GM12878 (cell line): ENCODE measurements at regions not wholly inside any gene's neighbourhood (a gene's known extent, or its start where the extent isn't known, plus 50 kb on each side); places are given as distances from the start of the nearest gene placed in this dataset.

Experiments
- ATAC-seq: fragments of 200-7000 bp; cut with Tn5 transposase; 3 replicates; pipeline ENCODE4 v1.9.1; 2020; ENCODE audit warnings: mild to moderate bottlenecking, moderate library complexity
- BruUV-seq: library from RNA; stranded (reverse); fragments of 400-500 nt; replicated peaks from 2 replicates; lab custom pipeline; 2021; lab: Mats Ljungman, UMichigan
- CTCF ChIA-PET: fragments of 300-600 bp; sonication (Branson Sonifier 250); formaldehyde crosslinking; extraction: SDS; loops from one replicate; lab custom pipeline; 2021; ENCODE audit warnings: inconsistent platforms; lab: Yijun Ruan, JAX
- POLR2A ChIA-PET: fragments of 350-600 bp; formaldehyde crosslinking; extraction: SDS; loops from one replicate; lab custom pipeline; 2021; ENCODE audit warnings: inconsistent platforms; lab: Charles Lee
- RAD21 ChIA-PET: fragments of 300-600 bp; sonication (Branson Sonifier 250); formaldehyde crosslinking; loops from one replicate; lab custom pipeline; 2023; ENCODE audit warnings: antibody characterized with exemption; ENCODE audit not compliant: unreplicated experiment; lab: Charles Lee
- SMC1A ChIA-PET: fragments of 300-600 bp; sonication (Branson Sonifier 250); formaldehyde crosslinking; loops from one replicate; lab custom pipeline; 2023; ENCODE audit not compliant: unreplicated experiment, uncharacterized antibody; lab: Charles Lee
- DNase-seq: peaks from one replicate; pipeline ENCODE4 v3.0.0-alpha.2; 2011; ENCODE audit warnings: low read depth, low spot score
- FAIRE-seq: peaks from 3 replicates; lab custom pipeline; 2011; peaks lifted over from hg19 to GRCh38; lab: Jason Lieb, UNC
- H2AFZ ChIP-seq: 2 replicates; pipeline ENCODE4 v1.6.0; 2011; ENCODE audit warnings: low read depth, low read length, control low read depth; ENCODE audit not compliant: control insufficient read depth
- H3K27ac ChIP-seq: 2 replicates; pipeline ENCODE4 v1.5.1; 2011; ENCODE audit warnings: control low read depth; ENCODE audit not compliant: control insufficient read depth, insufficient read depth
- H3K27me3 ChIP-seq, 2 experiments: replicated peaks in 1 of 2; 2 replicates each; pipeline versions ENCODE4 v1.6.0 to v1.6.1; 2011; ENCODE audit warnings: low read length in 1 of 2; ENCODE audit not compliant: control insufficient read depth in 2 of 2, insufficient read depth in 2 of 2
- H3K36me3 ChIP-seq, 2 experiments: 2 replicates each; pipeline ENCODE4 v1.5.1; 2011; ENCODE audit warnings: low read length in 1 of 2; ENCODE audit not compliant: control insufficient read depth in 2 of 2, insufficient read depth in 2 of 2
- H3K4me1 ChIP-seq: 2 replicates; pipeline ENCODE4 v1.6.1; 2011; ENCODE audit warnings: mild to moderate bottlenecking, low read length, moderate library complexity, mixed read lengths; ENCODE audit not compliant: control insufficient read depth, insufficient read depth
- H3K4me2 ChIP-seq: 2 replicates; pipeline ENCODE4 v1.6.0; 2011; ENCODE audit warnings: control low read depth; ENCODE audit not compliant: control insufficient read depth, insufficient read depth
- H3K4me3 ChIP-seq: fragments of 200-600 bp; sonication (generic); 2 replicates; pipeline ENCODE4 v1.5.1; 2016
- H3K79me2 ChIP-seq: 2 replicates; pipeline ENCODE4 v1.6.0; 2011; ENCODE audit warnings: low read length; ENCODE audit not compliant: control insufficient read depth, insufficient read depth
- H3K9ac ChIP-seq: 2 replicates; pipeline ENCODE4 v1.8.0; 2011; ENCODE audit warnings: low read length, control low read depth, mixed read lengths; ENCODE audit not compliant: control insufficient read depth, insufficient read depth
- H3K9me3 ChIP-seq: replicated peaks from 3 replicates; pipeline ENCODE4 v1.5.1; 2011; ENCODE audit warnings: mild to moderate bottlenecking, low read length; ENCODE audit not compliant: control insufficient read depth, insufficient read depth
- H4K20me1 ChIP-seq: 2 replicates; pipeline ENCODE4 v1.6.0; 2011; ENCODE audit not compliant: control insufficient read depth, insufficient read depth
- BCL11A ChIP-seq: IDR thresholded peaks from 2 replicates; pipeline ENCODE4 v1.6.1; 2011; ENCODE audit warnings: low read depth, low read length
- CBX5 ChIP-seq: sonication (generic); IDR thresholded peaks from 2 replicates; pipeline ENCODE4 v1.6.1; 2016; ENCODE audit warnings: low read depth, moderate library complexity, mild to moderate bottlenecking, inconsistent platforms
- FOXK2 ChIP-seq: fragments of 450-650 bp; IDR thresholded peaks from 2 replicates; pipeline ENCODE4 v1.6.1; 2017; ENCODE audit warnings: mild to moderate bottlenecking, moderate library complexity
- IKZF2 ChIP-seq, 2 experiments: fragments of 450-650 bp; IDR thresholded peaks; 2 replicates each; pipeline ENCODE4 v1.6.1; 2017; ENCODE audit warnings: mild to moderate bottlenecking in 2 of 2, moderate library complexity in 2 of 2
- IRF4 ChIP-seq: IDR thresholded peaks from 2 replicates; pipeline ENCODE4 v1.6.1; 2011; ENCODE audit warnings: low read depth, low read length
- MTA2 ChIP-seq: fragments of 450-650 bp; IDR thresholded peaks from 2 replicates; pipeline ENCODE4 v1.6.1; 2016; ENCODE audit warnings: low read depth, mild to moderate bottlenecking, moderate library complexity
- NFYA ChIP-seq: IDR thresholded peaks from 2 replicates; pipeline ENCODE4 v1.6.1; 2011; ENCODE audit warnings: low read depth, mild to moderate bottlenecking, low read length, improper control_type of control experiment, borderline replicate concordance
- PML ChIP-seq: IDR thresholded peaks from 2 replicates; pipeline ENCODE4 v1.6.1; 2012; ENCODE audit warnings: low read length, inconsistent platforms
- TAF1 ChIP-seq: IDR thresholded peaks from 2 replicates; pipeline ENCODE4 v1.6.1; 2011; ENCODE audit warnings: mild to moderate bottlenecking, low read depth, low read length, borderline replicate concordance
- TCF7 ChIP-seq: IDR thresholded peaks from 2 replicates; pipeline ENCODE4 v1.6.1; 2014; ENCODE audit warnings: antibody characterized with exemption, borderline replicate concordance
- ZNF24 ChIP-seq: fragments of 450-650 bp; IDR thresholded peaks from 2 replicates; pipeline ENCODE4 v1.6.1; 2017; ENCODE audit warnings: antibody characterized with exemption, mild to moderate bottlenecking
- WGBS: methylation state at CpG from one replicate; pipeline ENCODE4 v1.1.6; 2016; ENCODE audit warnings: low lambda C conversion rate; ENCODE audit not compliant: insufficient replicate concordance, insufficient coverage; ENCODE audit errors: missing lambda C conversion rate; 5-methylcytosine and 5-hydroxymethylcytosine counted together
- in situ Hi-C: fragments of 300-500 bp; cut with MboI; formaldehyde crosslinking; loops from 9 replicates; pipeline ENCODE4 v1.14.3; 2018; ENCODE audit warnings: mixed read lengths
- intact Hi-C: fragments of 100-400 bp; cut with micrococcal nuclease; formaldehyde crosslinking; loops from one replicate; pipeline ENCODE4 v1.14.2; 2022; ENCODE audit not compliant: unreplicated experiment
- TF ChIP-seq, protein P1 (sequence below): fragments of 450-650 bp; IDR thresholded peaks from 2 replicates; pipeline ENCODE4 v1.6.1; 2017; ENCODE audit warnings: mild to moderate bottlenecking, low read depth, inconsistent platforms; ENCODE audit not compliant: poor library complexity, severe bottlenecking

DNA sequence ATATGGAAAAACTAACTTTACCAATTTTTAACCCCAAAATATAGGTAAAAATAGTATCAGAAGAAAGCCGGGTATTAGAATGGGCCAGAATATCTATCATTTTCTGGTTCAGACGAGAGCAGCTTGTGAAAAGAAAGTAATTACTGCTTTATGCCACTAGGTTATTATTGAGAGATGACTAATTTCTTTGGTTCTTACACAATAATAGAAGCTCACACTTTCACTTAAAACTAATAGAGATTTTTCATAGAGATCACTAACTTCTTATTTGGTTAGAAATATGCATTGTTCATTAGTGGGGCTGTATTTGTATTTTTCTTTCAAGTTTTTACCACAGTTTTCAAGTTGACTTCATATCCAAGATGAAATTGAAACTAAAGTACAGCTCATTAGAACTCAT lies 1241.2 kb upstream of the FLRT2 start:
- Histone ChIP-seq H3K36me3 (no peaks in the 10 kb centered on the region), H3K9me3 (no peaks in the 10 kb centered on the region), H3K4me2 (no peak overlapping the region), H3K27ac (no peak overlapping the region), H4K20me1 (no peaks in the 10 kb centered on the region), H3K9ac (no peak overlapping the region), H3K79me2 (no peaks in the 10 kb centered on the region), H3K4me3 (no peak overlapping the region), H3K4me1 (no peaks in the 10 kb centered on the region), H2AFZ (no peak overlapping the region), H3K27me3 (no peaks in the 10 kb centered on the region)
- peak; percentile 41 for ATAC-seq
- no peak for DNase-seq
- intact Hi-C loops (no loop called here), in situ Hi-C loops (no loop called here)
- ChIA-PET POLR2A (no interaction called here), RAD21 (no interaction called here), CTCF (no interaction called here), SMC1A (no interaction called here)
- no TSS peak for BruUV-seq
- 17% methylated on average over 2 of the region's 2 CpGs for WGBS
- TF ChIP-seq MTA2 (peak; percentile 71), PML (no peak), CBX5 (no peak), IRF4 (no peak)
- FAIRE-seq, result no peak

DNA sequence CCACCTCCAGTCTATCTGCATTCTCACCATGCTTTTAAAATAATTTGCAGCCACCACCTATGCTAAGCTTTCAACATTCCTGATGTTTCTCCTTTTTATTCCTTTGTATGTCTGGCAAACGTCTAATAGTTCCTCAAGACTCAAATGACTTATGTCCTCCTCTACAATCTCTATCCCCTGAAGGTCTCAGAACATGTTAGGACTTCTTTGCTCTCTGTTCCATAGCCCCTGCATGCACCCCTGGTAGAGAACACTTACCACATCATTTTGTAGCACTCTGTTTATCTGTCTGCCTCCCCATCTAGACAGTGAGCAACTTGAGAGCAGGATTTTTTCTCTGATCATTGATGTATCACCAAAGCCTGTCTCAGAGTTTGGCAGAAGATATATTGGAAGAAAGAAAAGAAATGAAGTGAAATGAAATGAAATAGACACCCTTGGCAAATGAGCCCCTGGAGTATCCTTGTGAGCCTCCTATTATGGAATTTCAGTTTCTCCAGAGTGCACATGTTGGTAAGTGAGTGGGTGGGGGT lies 1231.2 kb upstream of the FLRT2 start:
- no peak overlapping the region for H2AFZ ChIP-seq
- no peaks in the 10 kb centered on the region for H3K27me3 ChIP-seq
- POLR2A ChIA-PET, result no interaction called here
- no peak overlapping the region for H3K27ac ChIP-seq
- in situ Hi-C loops, result no loop called here
- no peak overlapping the region for H3K9ac ChIP-seq
- intact Hi-C loops, result no loop called here
- no peak overlapping the region for H3K4me2 ChIP-seq
- TF ChIP-seq TCF7 (no peak), BCL11A (no peak), IKZF2 (IDR thresholded peaks at IDR 0.05) (no peak), FOXK2 (no peak), ZNF24 (no peak), TAF1 (no peak), NFYA (no peak)
- TF ChIP-seq, protein P1, sequence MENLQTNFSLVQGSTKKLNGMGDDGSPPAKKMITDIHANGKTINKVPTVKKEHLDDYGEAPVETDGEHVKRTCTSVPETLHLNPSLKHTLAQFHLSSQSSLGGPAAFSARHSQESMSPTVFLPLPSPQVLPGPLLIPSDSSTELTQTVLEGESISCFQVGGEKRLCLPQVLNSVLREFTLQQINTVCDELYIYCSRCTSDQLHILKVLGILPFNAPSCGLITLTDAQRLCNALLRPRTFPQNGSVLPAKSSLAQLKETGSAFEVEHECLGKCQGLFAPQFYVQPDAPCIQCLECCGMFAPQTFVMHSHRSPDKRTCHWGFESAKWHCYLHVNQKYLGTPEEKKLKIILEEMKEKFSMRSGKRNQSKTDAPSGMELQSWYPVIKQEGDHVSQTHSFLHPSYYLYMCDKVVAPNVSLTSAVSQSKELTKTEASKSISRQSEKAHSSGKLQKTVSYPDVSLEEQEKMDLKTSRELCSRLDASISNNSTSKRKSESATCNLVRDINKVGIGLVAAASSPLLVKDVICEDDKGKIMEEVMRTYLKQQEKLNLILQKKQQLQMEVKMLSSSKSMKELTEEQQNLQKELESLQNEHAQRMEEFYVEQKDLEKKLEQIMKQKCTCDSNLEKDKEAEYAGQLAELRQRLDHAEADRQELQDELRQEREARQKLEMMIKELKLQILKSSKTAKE, result no peak
- no peaks in the 10 kb centered on the region for H3K36me3 ChIP-seq
- DNase-seq, result no peak
- CTCF ChIA-PET, result no interaction called here
- H3K79me2 ChIP-seq, result no peaks in the 10 kb centered on the region
- SMC1A ChIA-PET, result no interaction called here
- no peaks in the 10 kb centered on the region for H4K20me1 ChIP-seq
- no TSS peak for BruUV-seq
- FAIRE-seq, result no peak
- RAD21 ChIA-PET, result no interaction called here
- 0% methylated on average over 1 of the region's 1 CpG for WGBS
- no peaks in the 10 kb centered on the region for H3K4me1 ChIP-seq
- no peak overlapping the region for H3K4me3 ChIP-seq
- ATAC-seq, result no peak
- H3K9me3 ChIP-seq, result no peaks in the 10 kb centered on the region; the same call in 2 of the 3 replicates
